GM12878 (cell line): ENCODE measurements at regions not wholly inside any gene's neighbourhood (a gene's known extent, or its start where the extent isn't known, plus 50 kb on each side); places are given as distances from the start of the nearest gene placed in this dataset.

Experiments used
- EZH2 ChIP-seq: IDR thresholded peaks from 2 replicates; pipeline ENCODE4 v1.6.1; 2012; ENCODE audit warnings: low read depth, mild to moderate bottlenecking, control low read depth, inconsistent platforms, low read length, borderline replicate concordance; ENCODE audit not compliant: control insufficient read depth
- TF ChIP-seq, protein P1 (sequence below), 3 experiments: IDR thresholded peaks in 2 of 3; conservative IDR thresholded peaks in 1 of 3; 2 replicates each; pipeline ENCODE4 v1.5.1; 2011; ENCODE audit warnings: low read depth in 3 of 3, low read length in 3 of 3, mild to moderate bottlenecking in 3 of 3, control low read depth in 2 of 3, moderate library complexity in 2 of 3, inconsistent platforms in 1 of 3, mixed read lengths in 1 of 3; ENCODE audit not compliant: control insufficient read depth in 2 of 3, insufficient read depth in 1 of 3; ENCODE audit errors: extremely low read depth in 1 of 3
- TF ChIP-seq, protein P2 (sequence below): fragments of 450-650 bp; IDR thresholded peaks from 2 replicates; pipeline ENCODE4 v1.6.1; 2016; ENCODE audit warnings: mild to moderate bottlenecking

DNA sequence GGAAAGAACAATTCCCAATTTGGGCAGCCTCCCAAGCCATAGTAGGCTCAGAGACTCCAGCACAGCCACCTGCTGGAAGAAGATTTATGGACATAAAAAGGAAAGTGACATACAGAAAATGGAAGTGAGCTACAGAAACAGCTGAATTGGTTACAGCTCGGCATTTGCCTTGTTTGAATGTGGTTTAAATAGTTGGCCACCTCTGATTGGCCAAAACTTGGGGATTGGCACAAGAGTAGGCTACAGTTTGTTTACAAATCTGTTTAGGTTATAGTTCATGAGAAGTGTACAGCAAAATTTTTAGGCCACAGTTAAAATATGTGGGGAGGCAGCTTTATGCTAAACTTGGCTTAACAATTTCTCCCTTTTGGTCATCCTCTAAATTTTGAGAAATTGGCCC lies 150.4 kb downstream of the MAGEC1 start:
- TF ChIP-seq EZH2: no peak
- TF ChIP-seq, protein P1, sequence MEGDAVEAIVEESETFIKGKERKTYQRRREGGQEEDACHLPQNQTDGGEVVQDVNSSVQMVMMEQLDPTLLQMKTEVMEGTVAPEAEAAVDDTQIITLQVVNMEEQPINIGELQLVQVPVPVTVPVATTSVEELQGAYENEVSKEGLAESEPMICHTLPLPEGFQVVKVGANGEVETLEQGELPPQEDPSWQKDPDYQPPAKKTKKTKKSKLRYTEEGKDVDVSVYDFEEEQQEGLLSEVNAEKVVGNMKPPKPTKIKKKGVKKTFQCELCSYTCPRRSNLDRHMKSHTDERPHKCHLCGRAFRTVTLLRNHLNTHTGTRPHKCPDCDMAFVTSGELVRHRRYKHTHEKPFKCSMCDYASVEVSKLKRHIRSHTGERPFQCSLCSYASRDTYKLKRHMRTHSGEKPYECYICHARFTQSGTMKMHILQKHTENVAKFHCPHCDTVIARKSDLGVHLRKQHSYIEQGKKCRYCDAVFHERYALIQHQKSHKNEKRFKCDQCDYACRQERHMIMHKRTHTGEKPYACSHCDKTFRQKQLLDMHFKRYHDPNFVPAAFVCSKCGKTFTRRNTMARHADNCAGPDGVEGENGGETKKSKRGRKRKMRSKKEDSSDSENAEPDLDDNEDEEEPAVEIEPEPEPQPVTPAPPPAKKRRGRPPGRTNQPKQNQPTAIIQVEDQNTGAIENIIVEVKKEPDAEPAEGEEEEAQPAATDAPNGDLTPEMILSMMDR (IDR thresholded peaks at IDR 0.05 in 2 of 3, conservative IDR thresholded peaks at IDR 0.05 in 1 of 3; ENCODE audit: control insufficient read depth in 2 of 3, extremely low read depth in 1 of 3, insufficient read depth in 1 of 3, low read depth in 3 of 3, low read length in 3 of 3): no peak
- TF ChIP-seq, protein P2, sequence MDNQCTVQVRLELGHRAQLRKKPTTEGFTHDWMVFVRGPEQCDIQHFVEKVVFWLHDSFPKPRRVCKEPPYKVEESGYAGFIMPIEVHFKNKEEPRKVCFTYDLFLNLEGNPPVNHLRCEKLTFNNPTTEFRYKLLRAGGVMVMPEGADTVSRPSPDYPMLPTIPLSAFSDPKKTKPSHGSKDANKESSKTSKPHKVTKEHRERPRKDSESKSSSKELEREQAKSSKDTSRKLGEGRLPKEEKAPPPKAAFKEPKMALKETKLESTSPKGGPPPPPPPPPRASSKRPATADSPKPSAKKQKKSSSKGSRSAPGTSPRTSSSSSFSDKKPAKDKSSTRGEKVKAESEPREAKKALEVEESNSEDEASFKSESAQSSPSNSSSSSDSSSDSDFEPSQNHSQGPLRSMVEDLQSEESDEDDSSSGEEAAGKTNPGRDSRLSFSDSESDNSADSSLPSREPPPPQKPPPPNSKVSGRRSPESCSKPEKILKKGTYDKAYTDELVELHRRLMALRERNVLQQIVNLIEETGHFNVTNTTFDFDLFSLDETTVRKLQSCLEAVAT: no peak
